ENCODE measurements at regions not wholly inside any gene's neighbourhood (a gene's known extent, or its start where the extent isn't known, plus 50 kb on each side); places are given as distances from the start of the nearest gene placed in this dataset.
"Not testable (repeated sequence)": the region's sequence is repeated elsewhere in the genome, so short reads cannot be mapped to it uniquely, and the experiment has no call there.

DNA sequence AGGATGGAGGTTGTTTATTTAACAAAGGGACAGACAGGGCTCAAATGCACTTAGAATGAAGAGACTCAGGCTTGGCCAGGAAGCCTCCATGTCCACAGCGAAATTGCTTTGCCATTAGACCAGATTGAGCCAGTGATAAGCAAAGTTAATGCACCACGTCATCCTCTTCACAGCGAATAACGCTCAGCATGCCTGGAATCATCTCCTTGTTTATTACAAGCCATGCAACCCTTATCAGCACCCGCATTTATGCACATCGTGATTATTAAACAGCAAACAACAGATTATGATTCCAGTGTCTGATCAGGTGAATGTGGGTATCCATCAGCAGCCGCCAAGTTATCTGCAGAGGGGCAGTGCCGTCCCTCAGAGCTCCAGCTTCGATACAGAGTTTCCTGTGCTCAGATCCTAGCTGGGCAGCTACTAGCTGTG, 175.0 kb upstream of the TMEM132C start:
- H3K4me3 ChIP-seq (replicated peaks; ENCODE audit: low read depth, low read length): no peak overlapping the region
- DNase-seq (ENCODE audit: low read depth): no peak
- TF ChIP-seq, protein P1, sequence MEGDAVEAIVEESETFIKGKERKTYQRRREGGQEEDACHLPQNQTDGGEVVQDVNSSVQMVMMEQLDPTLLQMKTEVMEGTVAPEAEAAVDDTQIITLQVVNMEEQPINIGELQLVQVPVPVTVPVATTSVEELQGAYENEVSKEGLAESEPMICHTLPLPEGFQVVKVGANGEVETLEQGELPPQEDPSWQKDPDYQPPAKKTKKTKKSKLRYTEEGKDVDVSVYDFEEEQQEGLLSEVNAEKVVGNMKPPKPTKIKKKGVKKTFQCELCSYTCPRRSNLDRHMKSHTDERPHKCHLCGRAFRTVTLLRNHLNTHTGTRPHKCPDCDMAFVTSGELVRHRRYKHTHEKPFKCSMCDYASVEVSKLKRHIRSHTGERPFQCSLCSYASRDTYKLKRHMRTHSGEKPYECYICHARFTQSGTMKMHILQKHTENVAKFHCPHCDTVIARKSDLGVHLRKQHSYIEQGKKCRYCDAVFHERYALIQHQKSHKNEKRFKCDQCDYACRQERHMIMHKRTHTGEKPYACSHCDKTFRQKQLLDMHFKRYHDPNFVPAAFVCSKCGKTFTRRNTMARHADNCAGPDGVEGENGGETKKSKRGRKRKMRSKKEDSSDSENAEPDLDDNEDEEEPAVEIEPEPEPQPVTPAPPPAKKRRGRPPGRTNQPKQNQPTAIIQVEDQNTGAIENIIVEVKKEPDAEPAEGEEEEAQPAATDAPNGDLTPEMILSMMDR (IDR thresholded peaks at IDR 0.05; ENCODE audit: low read length, missing control alignments): no peak

DNA sequence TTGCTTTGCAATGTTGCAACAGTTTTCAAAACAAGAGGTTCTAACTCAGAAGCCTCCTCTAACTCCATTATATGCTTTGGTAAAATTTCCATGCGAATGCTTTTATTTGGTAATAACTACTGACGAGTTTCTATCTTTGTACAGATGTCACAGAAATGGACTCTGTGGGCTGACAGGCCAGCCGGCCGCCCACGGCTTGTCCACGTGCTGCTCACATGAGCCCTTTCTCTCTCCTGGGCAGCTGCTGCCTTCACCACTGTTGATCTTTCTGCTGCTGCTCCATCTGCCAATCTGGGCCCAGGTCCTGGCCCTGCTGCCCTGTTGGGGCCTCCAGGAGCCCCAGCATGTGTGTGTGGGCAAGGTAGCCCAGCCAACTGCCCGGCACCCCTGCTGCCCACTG, 168.2 kb upstream of the TMEM132C start:
- TF ChIP-seq, protein P1 (IDR thresholded peaks at IDR 0.05; ENCODE audit: low read length, missing control alignments): no peak
- DNase-seq (ENCODE audit: low read depth): no peak
- no peak overlapping the region for H3K4me3 ChIP-seq (replicated peaks; ENCODE audit: low read depth, low read length)

DNA sequence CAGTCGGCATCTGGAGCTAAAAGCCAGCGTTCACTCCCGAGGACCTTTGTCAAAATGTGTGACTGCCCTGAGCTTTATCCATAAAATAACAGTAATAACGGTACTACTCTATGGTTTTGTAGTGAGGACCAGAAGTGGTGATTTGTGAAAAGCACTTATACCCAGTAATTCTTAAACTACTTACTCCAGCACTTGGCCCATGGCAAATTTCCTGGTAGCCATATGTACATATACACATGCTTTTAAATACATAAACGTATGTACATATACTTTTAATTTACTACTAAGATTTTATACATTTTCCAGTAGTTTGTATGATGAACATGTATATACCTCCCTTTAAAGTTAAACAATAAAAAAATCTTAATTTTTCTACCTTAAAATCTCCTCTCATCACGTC, 163.8 kb upstream of the TMEM132C start:
- no peak overlapping the region for H3K4me3 ChIP-seq (replicated peaks; ENCODE audit: low read depth, low read length)
- no peak for DNase-seq (ENCODE audit: low read depth)
- TF ChIP-seq, protein P1 (IDR thresholded peaks at IDR 0.05; ENCODE audit: low read length, missing control alignments): no peak

DNA sequence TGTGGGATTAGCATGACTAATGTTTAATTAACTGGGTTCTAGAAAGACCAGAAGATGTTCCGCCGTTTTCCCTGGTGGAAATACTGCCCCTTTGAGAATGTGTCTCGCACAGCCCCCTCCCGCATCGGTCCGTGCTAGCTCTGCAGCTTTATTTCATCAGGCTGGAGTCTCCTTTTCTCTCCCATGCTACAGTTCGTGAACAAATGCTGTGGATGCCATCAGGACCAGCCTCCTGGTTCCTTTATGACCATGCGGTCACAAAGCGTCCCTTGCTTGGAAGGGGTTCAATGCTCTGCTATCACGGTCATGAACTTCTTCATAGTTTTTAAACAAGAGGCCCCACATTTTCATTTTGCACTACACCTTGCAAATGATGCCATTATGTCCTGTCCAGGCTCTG, 157.7 kb upstream of the TMEM132C start:
- no peak for DNase-seq (ENCODE audit: low read depth)
- TF ChIP-seq, protein P1 (IDR thresholded peaks at IDR 0.05; ENCODE audit: low read length, missing control alignments): no peak
- no peak overlapping the region for H3K4me3 ChIP-seq (replicated peaks; ENCODE audit: low read depth, low read length)

DNA sequence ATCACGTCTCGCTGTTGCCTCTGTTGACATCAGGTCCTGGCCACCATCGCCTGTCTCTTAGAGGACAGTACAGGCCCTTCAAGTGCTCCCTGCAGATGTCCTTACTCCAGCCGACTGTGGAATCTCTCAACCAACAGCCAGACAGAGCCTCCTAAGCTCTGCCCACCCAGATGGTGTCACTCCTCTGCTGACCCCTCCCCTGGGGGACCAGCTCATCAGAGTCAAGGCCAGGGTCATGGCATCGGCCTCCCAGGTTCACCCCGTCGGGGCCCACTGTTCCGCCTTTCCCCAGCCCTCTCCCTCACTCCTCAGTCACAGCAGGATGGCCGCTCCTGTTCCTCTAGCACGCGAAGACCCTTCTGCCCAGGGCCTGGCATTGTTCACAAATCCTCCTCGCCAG, 157.3 kb upstream of the TMEM132C start:
- no peak overlapping the region for H3K4me3 ChIP-seq (replicated peaks; ENCODE audit: low read depth, low read length)
- TF ChIP-seq, protein P1 (IDR thresholded peaks at IDR 0.05; ENCODE audit: low read length, missing control alignments): no peak
- no peak for DNase-seq (ENCODE audit: low read depth)

DNA sequence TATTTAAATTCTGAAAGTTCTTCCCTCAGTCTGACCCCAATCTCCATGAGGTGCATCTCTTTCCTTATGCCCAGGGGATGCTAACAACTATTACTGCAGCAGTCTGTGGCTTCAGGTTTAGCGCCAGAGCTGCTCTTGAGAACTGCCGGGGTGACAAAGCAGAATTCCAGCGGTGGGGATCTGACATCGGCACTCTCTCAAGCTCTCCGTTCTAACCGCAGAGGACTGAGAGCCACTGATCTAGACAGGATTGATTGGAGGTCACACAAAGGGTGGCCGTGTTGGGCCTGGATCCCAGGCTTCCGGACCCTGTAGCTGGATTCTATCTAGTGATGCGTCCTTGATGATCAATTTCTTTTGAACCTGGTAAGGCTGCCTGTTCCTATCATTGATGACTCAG, 155.6 kb upstream of the TMEM132C start:
- DNase-seq (ENCODE audit: low read depth): no peak
- TF ChIP-seq, protein P1 (IDR thresholded peaks at IDR 0.05; ENCODE audit: low read length, missing control alignments): no peak

DNA sequence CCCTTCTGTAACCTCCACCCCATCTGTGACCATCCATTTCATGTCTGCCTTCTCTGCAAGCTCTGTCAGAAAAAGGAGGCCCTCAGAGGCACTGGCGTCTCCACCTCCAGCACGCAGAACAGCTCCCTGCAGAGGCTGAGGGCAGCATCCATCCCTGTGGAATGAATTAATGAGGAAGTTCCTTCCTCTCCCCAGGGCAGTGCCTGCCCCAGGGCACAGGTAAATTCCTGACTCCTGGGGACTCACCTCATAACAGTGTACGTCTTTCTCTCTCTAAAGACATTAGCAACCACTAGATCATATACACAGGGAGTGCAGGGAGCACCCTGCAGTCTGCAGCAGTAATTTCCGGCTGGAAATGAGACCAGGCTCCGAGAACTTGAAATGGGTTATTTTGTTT, 155.0 kb upstream of the TMEM132C start:
- TF ChIP-seq, protein P1 (IDR thresholded peaks at IDR 0.05; ENCODE audit: low read length, missing control alignments): no peak
- DNase-seq (ENCODE audit: low read depth): no peak

More for the DNA sequence above, 155.6 kb upstream of the TMEM132C start:
- no peak overlapping the region for H3K4me3 ChIP-seq (replicated peaks; ENCODE audit: low read depth, low read length)

DNA sequence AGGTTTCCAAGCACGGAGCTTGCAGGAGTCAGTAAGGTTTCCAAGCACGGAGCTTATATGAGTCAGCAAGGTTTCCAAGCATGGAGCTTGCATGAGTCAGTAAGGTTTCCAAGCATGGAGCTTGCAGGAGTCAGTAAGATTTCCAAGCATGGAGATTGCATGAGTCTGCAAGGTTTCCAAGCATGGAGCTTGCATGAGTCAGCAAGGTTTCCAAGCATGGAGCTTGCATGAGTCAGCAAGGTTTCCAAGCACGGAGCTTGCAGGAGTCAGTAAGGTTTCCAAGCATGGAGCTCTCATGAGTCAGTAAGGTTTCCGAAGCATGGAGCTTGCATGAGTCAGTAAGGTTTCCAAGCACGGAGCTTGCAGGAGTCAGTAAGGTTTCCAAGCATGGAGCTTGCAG, 153.7 kb upstream of the TMEM132C start:
- H3K4me3 ChIP-seq (replicated peaks; ENCODE audit: low read depth, low read length); DNase-seq (ENCODE audit: low read depth): not testable (repeated sequence)

More for the DNA sequence above, 155.0 kb upstream of the TMEM132C start:
- no peak overlapping the region for H3K4me3 ChIP-seq (replicated peaks; ENCODE audit: low read depth, low read length)

All from fibroblast of pulmonary artery (primary cell).